ENCODE measurements at regions not wholly inside any gene's neighbourhood (a gene's known extent, or its start where the extent isn't known, plus 50 kb on each side); places are given as distances from the start of the nearest gene placed in this dataset.

GRCh38 chr9:107756091-107756490 is 266.5 kb upstream of the KLF4 start:
- DNase-seq, result no peak

GRCh38 chr9:107755246-107755645 is 265.7 kb upstream of the KLF4 start:
- peak in 1 of 2 donors; percentile 52 for DNase-seq

GRCh38 chr9:107751567-107752210 is 262.1 kb upstream of the KLF4 start:
- peak in 1 of 2 donors; percentile 48 for DNase-seq

- DNase-seq, result peak in 1 of 2 donors; percentile 61
These were observed 261.4 kb upstream of the KLF4 start for GRCh38 chr9:107750741-107751566.

- peak in 1 of 2 donors; percentile 64 for DNase-seq
These were observed 260.3 kb upstream of the KLF4 start for GRCh38 chr9:107749787-107750444.

GRCh38 chr9:107744873-107745272 is 255.3 kb upstream of the KLF4 start:
- DNase-seq, result no peak

- DNase-seq, result no peak
These were observed 253.2 kb upstream of the KLF4 start for GRCh38 chr9:107742531-107743309.

GRCh38 chr9:107740088-107740980 is 250.8 kb upstream of the KLF4 start:
- DNase-seq, result no peak

GRCh38 chr9:107739601-107740082 is 250.1 kb upstream of the KLF4 start:
- no peak for DNase-seq

GRCh38 chr9:107738789-107739188 is 249.2 kb upstream of the KLF4 start:
- DNase-seq, result no peak

GRCh38 chr9:107737987-107738743 is 248.6 kb upstream of the KLF4 start:
- no peak for DNase-seq

GRCh38 chr9:107737610-107737986 is 248.0 kb upstream of the KLF4 start:
- DNase-seq, result no peak

- no peak for DNase-seq
These were observed 246.3 kb upstream of the KLF4 start for GRCh38 chr9:107735821-107736220.

- no peak for DNase-seq
These were observed 244.9 kb upstream of the KLF4 start for GRCh38 chr9:107734256-107735013.

GRCh38 chr9:107733523-107733894 is 243.9 kb upstream of the KLF4 start:
- DNase-seq, result no peak

GRCh38 chr9:107732781-107733522 is 243.4 kb upstream of the KLF4 start:
- no peak for DNase-seq

GRCh38 chr9:107731115-107731762 is 241.7 kb upstream of the KLF4 start:
- no peak for DNase-seq

- DNase-seq, result no peak
These were observed 241.1 kb upstream of the KLF4 start for GRCh38 chr9:107730666-107731065.

Measured in CD4-positive, alpha-beta T cell treated with Interleukin-1 beta for 1 hour (primary cell).